NCI-H2196 (cell line): ENCODE measurements at regions not wholly inside any gene's neighbourhood (a gene's known extent, or its start where the extent isn't known, plus 50 kb on each side); places are given as distances from the start of the nearest gene placed in this dataset.

Experiments used
- DNase-seq: peaks from one replicate; lab custom pipeline; 2025; ENCODE audit not compliant: unreplicated experiment; lab: John Stamatoyannopoulos, UW

- no peak for DNase-seq
Observed at GRCh38 chr6:19032591-19033295, 645.6 kb downstream of the RNF144B start.

GRCh38 chr6:19033683-19034082 lies 646.5 kb downstream of the RNF144B start:
- DNase-seq, result no peak

GRCh38 chr6:19034986-19035385 lies 647.8 kb downstream of the RNF144B start:
- DNase-seq, result no peak

- DNase-seq, result peak; percentile 17
Observed at GRCh38 chr6:19035461-19036195, 648.5 kb downstream of the RNF144B start.

GRCh38 chr6:19036196-19036555 lies 649.0 kb downstream of the RNF144B start:
- DNase-seq, result no peak

- no peak for DNase-seq
Observed at GRCh38 chr6:19037607-19038006, 650.5 kb downstream of the RNF144B start.

GRCh38 chr6:19039287-19039686 lies 652.1 kb downstream of the RNF144B start:
- DNase-seq, result no peak

- no peak for DNase-seq
Observed at GRCh38 chr6:19041906-19042305, 654.8 kb downstream of the RNF144B start.

- no peak for DNase-seq
Observed at GRCh38 chr6:19042420-19042819, 655.3 kb downstream of the RNF144B start.

GRCh38 chr6:19050765-19051164 lies 663.6 kb downstream of the RNF144B start:
- DNase-seq, result no peak

- DNase-seq, result no peak
Observed at GRCh38 chr6:19052219-19052618, 665.1 kb downstream of the RNF144B start.

GRCh38 chr6:19059102-19059501 lies 672.0 kb downstream of the RNF144B start:
- DNase-seq, result no peak

GRCh38 chr6:19067165-19067564 lies 680.0 kb downstream of the RNF144B start:
- no peak for DNase-seq

- no peak for DNase-seq
Observed at GRCh38 chr6:19070520-19070919, 683.4 kb downstream of the RNF144B start.

- DNase-seq, result peak; percentile 4
Observed at GRCh38 chr6:19083801-19084200, 696.7 kb downstream of the RNF144B start.

- DNase-seq, result no peak
Observed at GRCh38 chr6:19086480-19086879, 699.3 kb downstream of the RNF144B start.

GRCh38 chr6:19087296-19087695 lies 700.1 kb downstream of the RNF144B start:
- DNase-seq, result no peak

GRCh38 chr6:19087897-19088296 lies 700.7 kb downstream of the RNF144B start:
- no peak for DNase-seq

- DNase-seq, result no peak
Observed at GRCh38 chr6:19100752-19101151, 713.6 kb downstream of the RNF144B start.

GRCh38 chr6:19102936-19103335 lies 715.8 kb downstream of the RNF144B start:
- DNase-seq, result no peak

- no peak for DNase-seq
Observed at GRCh38 chr6:19107468-19107867, 720.3 kb downstream of the RNF144B start.

GRCh38 chr6:19121521-19121920 lies 715.6 kb upstream of the ID4 start:
- DNase-seq, result no peak

GRCh38 chr6:19127081-19127480 lies 710.1 kb upstream of the ID4 start:
- DNase-seq, result no peak
